Osteocyte (in vitro differentiated cells): ENCODE measurements at regions not wholly inside any gene's neighbourhood (a gene's known extent, or its start where the extent isn't known, plus 50 kb on each side); places are given as distances from the start of the nearest gene placed in this dataset.
A peak's percentile ranks its signal among the peaks of the same experiment; 100 is the strongest.

Experiments used
- DNase-seq: peaks from one replicate; pipeline ENCODE4 v3.0.0; 2021; ENCODE audit warnings: mixed read lengths; ENCODE audit not compliant: unreplicated experiment; ENCODE audit errors: extremely low spot score
- H3K27ac Mint-ChIP-seq: one replicate; pipeline ENCODE4 v1.8.0; 2021; ENCODE audit warnings: mild to moderate bottlenecking, mixed read lengths; ENCODE audit not compliant: unreplicated experiment
- H3K27me3 Mint-ChIP-seq: one replicate; pipeline ENCODE4 v1.8.0; 2021; ENCODE audit warnings: mixed read lengths; ENCODE audit not compliant: unreplicated experiment
- H3K36me3 Mint-ChIP-seq: one replicate; pipeline ENCODE4 v1.8.0; 2021; ENCODE audit warnings: mixed read lengths; ENCODE audit not compliant: unreplicated experiment
- H3K4me1 Mint-ChIP-seq: one replicate; pipeline ENCODE4 v1.8.0; 2021; ENCODE audit warnings: mixed read lengths; ENCODE audit not compliant: unreplicated experiment
- H3K4me3 Mint-ChIP-seq: one replicate; pipeline ENCODE4 v1.8.0; 2021; ENCODE audit warnings: mild to moderate bottlenecking, moderate library complexity, mixed read lengths; ENCODE audit not compliant: unreplicated experiment
- H3K9me3 Mint-ChIP-seq: one replicate; pipeline ENCODE4 v1.8.0; 2021; ENCODE audit warnings: mixed read lengths; ENCODE audit not compliant: unreplicated experiment
- CTCF ChIP-seq: fragments of 200-600 bp; sonication (generic); IDR thresholded peaks from 2 replicates; pipeline ENCODE4 v1.5.0; 2021; ENCODE audit warnings: antibody characterized with exemption, mild to moderate bottlenecking, moderate library complexity

GRCh38 chr5:61262080-61262479 lies 70.0 kb upstream of the ZSWIM6 start:
- Mint-ChIP-seq H3K9me3 (peaks cover 4% of the 10 kb centered on the region), H3K36me3 (no peaks in the 10 kb centered on the region), H3K4me1 (no peaks in the 10 kb centered on the region), H3K4me3 (no peak overlapping the region), H3K27me3 (no peaks in the 10 kb centered on the region), H3K27ac (no peak overlapping the region)
- no peak for DNase-seq
- no peak for TF ChIP-seq CTCF

- H3K4me3 Mint-ChIP-seq = no peak overlapping the region
- H3K4me1 Mint-ChIP-seq = no peaks in the 10 kb centered on the region
- H3K36me3 Mint-ChIP-seq = no peaks in the 10 kb centered on the region
- peaks cover 4% of the 10 kb centered on the region for H3K9me3 Mint-ChIP-seq
- H3K27ac Mint-ChIP-seq = peak overlapping the region; percentile 31
- no peaks in the 10 kb centered on the region for H3K27me3 Mint-ChIP-seq
- no peak for TF ChIP-seq CTCF
- no peak for DNase-seq
Measured at GRCh38 chr5:61263072-61263471, 69.0 kb upstream of the ZSWIM6 start.

- no peaks in the 10 kb centered on the region for H3K36me3 Mint-ChIP-seq
- no peak for TF ChIP-seq CTCF
- H3K4me1 Mint-ChIP-seq = no peaks in the 10 kb centered on the region
- DNase-seq = no peak
- H3K27ac Mint-ChIP-seq = no peak overlapping the region
- H3K4me3 Mint-ChIP-seq = no peak overlapping the region
- no peaks in the 10 kb centered on the region for H3K9me3 Mint-ChIP-seq
- H3K27me3 Mint-ChIP-seq = no peaks in the 10 kb centered on the region
Measured at GRCh38 chr5:61263561-61264272, 68.3 kb upstream of the ZSWIM6 start.

DNA sequence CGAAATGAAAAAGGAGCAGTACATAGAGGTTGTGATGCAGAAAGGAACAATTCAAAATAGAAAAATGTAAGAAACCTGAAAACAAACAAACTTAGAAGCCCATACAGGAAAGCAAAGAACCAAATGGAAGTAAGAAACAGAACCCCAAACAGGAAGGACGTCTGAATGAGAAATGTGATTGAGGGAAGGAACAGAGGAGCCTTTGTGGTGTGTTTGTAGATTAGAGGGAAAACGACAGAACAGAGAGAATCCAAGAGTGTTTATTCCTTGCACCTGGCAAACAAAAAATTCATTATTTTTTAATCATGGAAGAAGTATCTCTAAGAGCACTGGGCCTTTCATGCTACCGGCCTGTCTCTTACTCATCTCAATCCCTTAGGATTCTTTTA lies 67.8 kb upstream of the ZSWIM6 start:
- Mint-ChIP-seq H3K4me3 (no peak overlapping the region), H3K27ac (no peak overlapping the region), H3K36me3 (no peaks in the 10 kb centered on the region), H3K27me3 (no peaks in the 10 kb centered on the region), H3K9me3 (no peaks in the 10 kb centered on the region), H3K4me1 (no peaks in the 10 kb centered on the region)
- TF ChIP-seq CTCF = no peak
- no peak for DNase-seq

DNA sequence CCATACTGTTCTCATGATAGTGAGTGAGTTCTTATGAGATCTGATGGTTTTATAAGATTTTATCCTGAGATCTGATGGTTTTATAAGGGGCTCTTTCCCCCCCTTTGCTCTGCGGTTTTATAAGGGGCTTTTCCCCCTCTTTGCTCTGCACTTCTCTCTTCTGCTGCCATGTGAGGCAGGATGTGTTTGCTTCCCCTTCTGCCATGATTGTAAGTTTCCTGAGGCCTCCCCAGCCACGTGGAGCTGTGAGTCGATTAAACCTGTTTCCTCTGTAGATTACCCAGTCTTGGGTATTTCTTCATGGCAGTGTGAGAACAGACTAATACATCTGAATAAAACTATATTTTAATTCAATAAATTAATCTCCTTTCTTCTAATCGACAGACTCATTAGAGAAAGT lies 64.9 kb upstream of the ZSWIM6 start:
- no peaks in the 10 kb centered on the region for H3K36me3 Mint-ChIP-seq
- no peaks in the 10 kb centered on the region for H3K4me1 Mint-ChIP-seq
- no peaks in the 10 kb centered on the region for H3K27me3 Mint-ChIP-seq
- TF ChIP-seq CTCF = no peak
- H3K27ac Mint-ChIP-seq = no peak overlapping the region
- no peaks in the 10 kb centered on the region for H3K9me3 Mint-ChIP-seq
- H3K4me3 Mint-ChIP-seq = no peak overlapping the region
- DNase-seq = no peak
